ENCODE measurements at regions not wholly inside any gene's neighbourhood (a gene's known extent, or its start where the extent isn't known, plus 50 kb on each side); places are given as distances from the start of the nearest gene placed in this dataset.
"Not testable (repeated sequence)": the region's sequence is repeated elsewhere in the genome, so short reads cannot be mapped to it uniquely, and the experiment has no call there.

GRCh38 chr5:18653216-18653752 lies 1019.0 kb downstream of the TAF11L14 start:
- H3K36me3 ChIP-seq (ENCODE audit: insufficient read depth, insufficient read length, low read length), result no peaks in the 10 kb centered on the region
- H3K9ac ChIP-seq (ENCODE audit: insufficient read length, low read depth), result no peak overlapping the region
- no peak for DNase-seq (ENCODE audit: low read depth, low spot score)
- no peak overlapping the region for H3K4me3 ChIP-seq (ENCODE audit: insufficient read length, low read depth)
- TF ChIP-seq SUZ12 (IDR thresholded peaks at IDR 0.05; ENCODE audit: extremely low read depth, insufficient read depth, insufficient read length), result no peak
- H3K27me3 ChIP-seq (ENCODE audit: insufficient read depth, insufficient read length), result no peaks in the 10 kb centered on the region
- no peaks in the 10 kb centered on the region for H3K4me1 ChIP-seq (ENCODE audit: insufficient read depth, insufficient read length)
- peaks cover 4% of the 10 kb centered on the region; the same call in 1 of the 2 replicates for H3K9me3 ChIP-seq (ENCODE audit: insufficient read depth, low read length)

GRCh38 chr5:18660511-18660910 lies 1026.3 kb downstream of the TAF11L14 start:
- TF ChIP-seq YY1 (IDR thresholded peaks at IDR 0.05; ENCODE audit: insufficient read depth, insufficient read length) (no peak), SUZ12 (IDR thresholded peaks at IDR 0.05; ENCODE audit: extremely low read depth, insufficient read depth, insufficient read length) (no peak), ZNF274 (IDR thresholded peaks at IDR 0.05; ENCODE audit: low read depth, low read length) (no peak)
- Histone ChIP-seq H3K9me3 (ENCODE audit: insufficient read depth, low read length) (no peaks in the 10 kb centered on the region), H3K4me3 (ENCODE audit: insufficient read length, low read depth) (no peak overlapping the region), H3K4me1 (ENCODE audit: insufficient read depth, insufficient read length) (no peaks in the 10 kb centered on the region), H3K36me3 (ENCODE audit: insufficient read depth, insufficient read length, low read length) (no peaks in the 10 kb centered on the region), H3K27me3 (ENCODE audit: insufficient read depth, insufficient read length) (no peaks in the 10 kb centered on the region), H3K9ac (ENCODE audit: insufficient read length, low read depth) (no peak overlapping the region)
- no peak for DNase-seq (ENCODE audit: low read depth, low spot score)

GRCh38 chr5:18662231-18662630 lies 1028.0 kb downstream of the TAF11L14 start:
- Histone ChIP-seq H3K4me1 (ENCODE audit: insufficient read depth, insufficient read length) (no peaks in the 10 kb centered on the region), H3K27me3 (ENCODE audit: insufficient read depth, insufficient read length) (no peaks in the 10 kb centered on the region), H3K4me3 (ENCODE audit: insufficient read length, low read depth) (no peak overlapping the region), H3K9ac (ENCODE audit: insufficient read length, low read depth) (no peak overlapping the region), H3K9me3 (ENCODE audit: insufficient read depth, low read length) (no peaks in the 10 kb centered on the region), H3K36me3 (ENCODE audit: insufficient read depth, insufficient read length, low read length) (peaks cover 4% of the 10 kb centered on the region)
- no peak for DNase-seq (ENCODE audit: low read depth, low spot score)
- no peak for TF ChIP-seq YY1 (IDR thresholded peaks at IDR 0.05; ENCODE audit: insufficient read depth, insufficient read length)
- no peak for TF ChIP-seq ZNF274 (IDR thresholded peaks at IDR 0.05; ENCODE audit: low read depth, low read length)
- TF ChIP-seq SUZ12 (IDR thresholded peaks at IDR 0.05; ENCODE audit: extremely low read depth, insufficient read depth, insufficient read length), result no peak

- not testable (repeated sequence) for H3K9ac ChIP-seq (ENCODE audit: insufficient read length, low read depth); H3K36me3 ChIP-seq (ENCODE audit: insufficient read depth, insufficient read length, low read length); H3K4me3 ChIP-seq (ENCODE audit: insufficient read length, low read depth); H3K4me1 ChIP-seq (ENCODE audit: insufficient read depth, insufficient read length); H3K9me3 ChIP-seq (ENCODE audit: insufficient read depth, low read length); DNase-seq (ENCODE audit: low read depth, low spot score); H3K27me3 ChIP-seq (ENCODE audit: insufficient read depth, insufficient read length)
These were observed 1040.0 kb downstream of the TAF11L14 start for GRCh38 chr5:18674212-18674611.

- Histone ChIP-seq H3K9ac (ENCODE audit: insufficient read length, low read depth) (no peak overlapping the region), H3K4me3 (ENCODE audit: insufficient read length, low read depth) (no peak overlapping the region), H3K9me3 (ENCODE audit: insufficient read depth, low read length) (peaks cover 4% of the 10 kb centered on the region; the same call in 1 of the 2 replicates), H3K4me1 (ENCODE audit: insufficient read depth, insufficient read length) (no peaks in the 10 kb centered on the region), H3K36me3 (ENCODE audit: insufficient read depth, insufficient read length, low read length) (no peaks in the 10 kb centered on the region), H3K27me3 (ENCODE audit: insufficient read depth, insufficient read length) (no peaks in the 10 kb centered on the region)
- DNase-seq (ENCODE audit: low read depth, low spot score), result no peak
- no peak for TF ChIP-seq YY1 (IDR thresholded peaks at IDR 0.05; ENCODE audit: insufficient read depth, insufficient read length)
- no peak for TF ChIP-seq SUZ12 (IDR thresholded peaks at IDR 0.05; ENCODE audit: extremely low read depth, insufficient read depth, insufficient read length)
- no peak for TF ChIP-seq ZNF274 (IDR thresholded peaks at IDR 0.05; ENCODE audit: low read depth, low read length)
These were observed 1040.8 kb downstream of the TAF11L14 start for GRCh38 chr5:18675041-18675440.

- Histone ChIP-seq H3K36me3 (ENCODE audit: insufficient read depth, insufficient read length, low read length) (no peaks in the 10 kb centered on the region), H3K9me3 (ENCODE audit: insufficient read depth, low read length) (no peaks in the 10 kb centered on the region), H3K4me1 (ENCODE audit: insufficient read depth, insufficient read length) (no peaks in the 10 kb centered on the region), H3K27me3 (ENCODE audit: insufficient read depth, insufficient read length) (no peaks in the 10 kb centered on the region), H3K4me3 (ENCODE audit: insufficient read length, low read depth) (no peak overlapping the region), H3K9ac (ENCODE audit: insufficient read length, low read depth) (no peak overlapping the region)
- DNase-seq (ENCODE audit: low read depth, low spot score), result no peak
- TF ChIP-seq YY1 (IDR thresholded peaks at IDR 0.05; ENCODE audit: insufficient read depth, insufficient read length), result no peak
- TF ChIP-seq ZNF274 (IDR thresholded peaks at IDR 0.05; ENCODE audit: low read depth, low read length), result no peak
These were observed 1052.0 kb downstream of the TAF11L14 start for GRCh38 chr5:18686253-18686652.

- Histone ChIP-seq H3K9me3 (ENCODE audit: insufficient read depth, low read length) (no peaks in the 10 kb centered on the region), H3K27me3 (ENCODE audit: insufficient read depth, insufficient read length) (no peaks in the 10 kb centered on the region), H3K4me3 (ENCODE audit: insufficient read length, low read depth) (no peak overlapping the region), H3K36me3 (ENCODE audit: insufficient read depth, insufficient read length, low read length) (no peaks in the 10 kb centered on the region), H3K4me1 (ENCODE audit: insufficient read depth, insufficient read length) (no peaks in the 10 kb centered on the region), H3K9ac (ENCODE audit: insufficient read length, low read depth) (no peak overlapping the region)
- no peak for DNase-seq (ENCODE audit: low read depth, low spot score)
- no peak for TF ChIP-seq SUZ12 (IDR thresholded peaks at IDR 0.05; ENCODE audit: extremely low read depth, insufficient read depth, insufficient read length)
These were observed 1053.2 kb downstream of the TAF11L14 start for GRCh38 chr5:18687429-18687828.

GRCh38 chr5:18699681-18700080 lies 1065.4 kb downstream of the TAF11L14 start:
- Histone ChIP-seq H3K36me3 (ENCODE audit: insufficient read depth, insufficient read length, low read length) (no peaks in the 10 kb centered on the region), H3K4me1 (ENCODE audit: insufficient read depth, insufficient read length) (no peaks in the 10 kb centered on the region), H3K9ac (ENCODE audit: insufficient read length, low read depth) (no peak overlapping the region), H3K4me3 (ENCODE audit: insufficient read length, low read depth) (no peak overlapping the region), H3K27me3 (ENCODE audit: insufficient read depth, insufficient read length) (no peaks in the 10 kb centered on the region), H3K9me3 (ENCODE audit: insufficient read depth, low read length) (no peaks in the 10 kb centered on the region)
- TF ChIP-seq YY1 (IDR thresholded peaks at IDR 0.05; ENCODE audit: insufficient read depth, insufficient read length) (no peak), ZNF274 (IDR thresholded peaks at IDR 0.05; ENCODE audit: low read depth, low read length) (no peak), SUZ12 (IDR thresholded peaks at IDR 0.05; ENCODE audit: extremely low read depth, insufficient read depth, insufficient read length) (no peak)
- no peak for DNase-seq (ENCODE audit: low read depth, low spot score)

All from NT2/D1 (cell line).